ENCODE measurements at regions not wholly inside any gene's neighbourhood (a gene's known extent, or its start where the extent isn't known, plus 50 kb on each side); places are given as distances from the start of the nearest gene placed in this dataset.

GRCh38 chr2:67713376-67713775 lies 316.2 kb downstream of the ETAA1 start:
- TF ChIP-seq CTCF (IDR thresholded peaks at IDR 0.05), result no peak
- no peak for TF ChIP-seq ZFX (IDR thresholded peaks at IDR 0.05; ENCODE audit: borderline replicate concordance)

Data from 22Rv1 (cell line).